Aorta (tissue), 5 donors: ENCODE measurements at regions not wholly inside any gene's neighbourhood (a gene's known extent, or its start where the extent isn't known, plus 50 kb on each side); places are given as distances from the start of the nearest gene placed in this dataset.

Experiments
- ATAC-seq: fragments of 200-7000 bp; cut with Tn5 transposase; one replicate; pipeline ENCODE4 v1.9.1; 2022; ENCODE audit warnings: moderate library complexity; ENCODE audit not compliant: low FRiP score
- DNase-seq, 2 donors: peaks; one replicate each; pipeline ENCODE4 v3.0.0-alpha.2; 2020
- H3K27ac ChIP-seq, 2 donors: one replicate each; pipeline ENCODE4 v1.5.1; 2013; ENCODE audit warnings: low read length in 2 of 2, mild to moderate bottlenecking in 2 of 2, moderate library complexity in 2 of 2, control low read depth in 1 of 2, inconsistent platforms in 1 of 2, low read depth in 1 of 2
- H3K27me3 ChIP-seq, 2 donors: one replicate each; pipeline ENCODE4 v1.6.1; 2013; ENCODE audit warnings: control low read depth in 1 of 2, low read length in 1 of 2, mild to moderate bottlenecking in 1 of 2, moderate library complexity in 1 of 2; ENCODE audit not compliant: insufficient read depth in 2 of 2, control insufficient read depth in 1 of 2
- H3K36me3 ChIP-seq, 2 donors: one replicate each; pipeline ENCODE4 v1.6.1; 2013; ENCODE audit warnings: control low read depth in 1 of 2, low read length in 1 of 2, mild to moderate bottlenecking in 1 of 2; ENCODE audit not compliant: insufficient read depth in 2 of 2, control insufficient read depth in 1 of 2
- H3K4me1 ChIP-seq, 2 donors: one replicate each; pipeline ENCODE4 v1.6.1; 2013; ENCODE audit warnings: low read length in 2 of 2, control low read depth in 1 of 2, mild to moderate bottlenecking in 1 of 2, moderate library complexity in 1 of 2; ENCODE audit not compliant: insufficient read depth in 2 of 2, control insufficient read depth in 1 of 2
- H3K4me3 ChIP-seq, 2 donors: one replicate each; pipeline ENCODE4 v1.5.1; 2013; ENCODE audit warnings: low read length in 2 of 2, control low read depth in 1 of 2, mild to moderate bottlenecking in 1 of 2
- H3K9me3 ChIP-seq: one replicate; pipeline ENCODE4 v1.6.1; 2013; ENCODE audit warnings: mild to moderate bottlenecking, low read length; ENCODE audit not compliant: control insufficient read depth
- WGBS, 2 donors: extraction: QIAGEN DNeasy Blood & Tissue Kit; methylation state at CpG; one replicate each; pipeline ENCODE4 v1.1.7; 2013; 5-methylcytosine and 5-hydroxymethylcytosine counted together
- intact Hi-C, 2 donors: fragments of 100-400 bp; cut with DNase I; formaldehyde crosslinking; loops; one replicate each; pipeline versions ENCODE4 v1.14.2 to v1.15.0; 2022
- donor health status: healthy with polysubstance abuse.
- donor health status: Bipolar disorder and iron deficiency.
- donor health status: DM: no; HTN: no; CAD: no.
- donor health status: DM: no; HTN: no; CAD: no.
- donor health status: DM: yes; HTN: yes; CAD: no.

- intact Hi-C loops: no loop called here
- ATAC-seq (no peak), DNase-seq (no peak)
- no peaks in the 10 kb centered on the region for H3K4me1 ChIP-seq
- H3K27ac ChIP-seq: no peak overlapping the region
- 71% methylated on average over 2 of the region's 2 CpGs for WGBS, 2 donors
- H3K4me3 ChIP-seq: no peak overlapping the region
- no peaks in the 10 kb centered on the region for H3K36me3 ChIP-seq
- peaks cover 2% of the 10 kb centered on the region for H3K9me3 ChIP-seq
- H3K27me3 ChIP-seq: no peaks in the 10 kb centered on the region
These were observed 76.4 kb upstream of the SMARCA2 start for GRCh38 chr9:1938675-1939170.

- Histone ChIP-seq H3K36me3 (no peaks in the 10 kb centered on the region), H3K27me3 (no peaks in the 10 kb centered on the region), H3K4me3 (no peak overlapping the region), H3K27ac (no peak overlapping the region), H3K4me1 (no peaks in the 10 kb centered on the region), H3K9me3 (peaks cover 2% of the 10 kb centered on the region)
- DNase-seq: no peak
- 82 to 91% methylated on average over 1 of the region's 1 CpG for WGBS, 2 donors
- intact Hi-C loops: no loop called here
- ATAC-seq: no peak
These were observed 75.7 kb upstream of the SMARCA2 start for GRCh38 chr9:1939466-1939865.

DNA sequence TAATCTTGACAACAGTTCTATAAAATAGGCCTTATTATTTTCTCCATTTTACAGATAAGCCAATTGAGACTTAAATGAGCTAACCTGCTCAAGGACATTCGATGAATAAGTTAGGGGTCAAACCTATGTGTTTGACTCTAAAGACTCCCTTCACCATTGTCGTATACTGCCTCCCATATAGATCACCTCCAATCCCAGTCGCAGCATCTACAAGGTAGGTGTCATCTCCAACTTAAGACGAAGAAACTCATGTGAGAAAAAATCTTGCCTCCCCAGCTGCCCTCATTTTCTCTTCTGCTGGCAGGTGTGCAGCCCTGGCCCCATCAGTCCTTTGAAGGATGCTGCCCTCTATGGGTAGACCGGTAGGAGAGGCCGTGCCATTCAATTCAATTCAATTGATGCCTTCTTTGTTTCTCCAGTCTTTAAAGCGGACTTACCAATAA, 75.2 kb upstream of the SMARCA2 start:
- H3K27ac ChIP-seq: no peak overlapping the region
- ATAC-seq (no peak), DNase-seq (no peak)
- intact Hi-C loops: no loop called here
- H3K9me3 ChIP-seq: peaks cover 2% of the 10 kb centered on the region
- 50 to 51% methylated on average over 7 of the region's 7 CpGs for WGBS, 2 donors
- no peaks in the 10 kb centered on the region for H3K27me3 ChIP-seq
- H3K4me1 ChIP-seq: no peaks in the 10 kb centered on the region
- H3K4me3 ChIP-seq: no peak overlapping the region
- H3K36me3 ChIP-seq: no peaks in the 10 kb centered on the region

DNA sequence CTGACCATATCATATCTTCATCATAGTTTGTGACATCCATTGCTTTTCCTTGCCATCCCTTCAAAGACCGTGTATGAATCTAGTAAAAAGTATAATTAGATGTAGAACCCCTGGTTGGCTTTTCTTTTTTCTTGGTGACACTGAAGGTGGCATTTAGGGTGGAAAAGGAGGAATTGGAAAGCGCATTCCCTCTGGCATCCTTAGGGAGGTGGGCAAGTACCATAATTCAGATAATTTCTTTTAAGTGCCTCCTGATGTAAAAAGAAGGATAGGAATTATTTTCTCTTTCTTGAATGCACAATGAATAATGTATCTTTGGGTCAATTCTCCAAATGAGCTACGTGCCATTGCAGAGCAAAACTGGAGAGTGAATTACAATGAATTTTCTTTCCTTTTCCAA, 73.2 kb upstream of the SMARCA2 start:
- no peak overlapping the region for H3K27ac ChIP-seq
- DNase-seq (no peak), ATAC-seq (no peak)
- H3K4me3 ChIP-seq: no peak overlapping the region
- intact Hi-C loops: no loop called here
- no peaks in the 10 kb centered on the region for H3K36me3 ChIP-seq
- 66 to 71% methylated on average over 3 of the region's 3 CpGs for WGBS, 2 donors
- no peaks in the 10 kb centered on the region for H3K27me3 ChIP-seq
- H3K9me3 ChIP-seq: peaks cover 2% of the 10 kb centered on the region
- no peaks in the 10 kb centered on the region for H3K4me1 ChIP-seq

GRCh38 chr9:1946526-1947283, 68.4 kb upstream of the SMARCA2 start:
- H3K9me3 ChIP-seq: no peaks in the 10 kb centered on the region
- H3K27ac ChIP-seq: no peak overlapping the region
- DNase-seq: no peak
- WGBS, 2 donors: 87 to 89% methylated on average over 7 of the region's 7 CpGs
- no peak for ATAC-seq
- no peaks in the 10 kb centered on the region for H3K4me1 ChIP-seq
- H3K36me3 ChIP-seq: no peaks in the 10 kb centered on the region
- H3K27me3 ChIP-seq: no peaks in the 10 kb centered on the region
- no peak overlapping the region for H3K4me3 ChIP-seq
- intact Hi-C loops: no loop called here

DNA sequence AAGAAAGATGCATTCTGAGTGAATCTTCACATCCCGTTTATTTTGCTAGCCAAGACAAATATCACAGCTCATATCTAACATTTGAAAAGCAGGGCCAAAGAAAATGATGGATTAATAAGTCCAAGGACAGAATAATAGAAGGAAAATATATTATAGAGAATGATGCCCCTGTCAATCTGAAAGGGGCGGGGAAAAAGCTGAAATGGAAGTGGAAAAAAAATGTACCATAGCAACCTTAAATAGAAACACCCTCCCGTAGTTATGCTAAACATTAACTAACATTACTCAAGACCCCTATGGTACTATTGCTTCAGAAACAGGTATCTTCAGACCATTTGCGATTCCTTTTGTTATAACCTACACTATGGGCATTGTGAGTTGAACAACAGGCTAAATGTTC, 67.7 kb upstream of the SMARCA2 start:
- 54 to 64% methylated on average over 4 of the region's 4 CpGs for WGBS, 2 donors
- Histone ChIP-seq H3K4me3 (no peak overlapping the region), H3K9me3 (no peaks in the 10 kb centered on the region), H3K27me3 (no peaks in the 10 kb centered on the region), H3K4me1 (no peaks in the 10 kb centered on the region), H3K27ac (no peak overlapping the region), H3K36me3 (no peaks in the 10 kb centered on the region)
- no peak for DNase-seq
- no peak for ATAC-seq
- intact Hi-C loops: no loop called here

- Histone ChIP-seq H3K27me3 (no peaks in the 10 kb centered on the region), H3K4me3 (no peak overlapping the region), H3K27ac (no peak overlapping the region), H3K36me3 (no peaks in the 10 kb centered on the region), H3K4me1 (no peaks in the 10 kb centered on the region), H3K9me3 (no peaks in the 10 kb centered on the region)
- WGBS, 2 donors: 86 to 90% methylated on average over 4 of the region's 4 CpGs
- no peak for DNase-seq
- no peak for ATAC-seq
- intact Hi-C loops: no loop called here
These were observed 66.6 kb upstream of the SMARCA2 start for GRCh38 chr9:1948541-1948940.

DNA sequence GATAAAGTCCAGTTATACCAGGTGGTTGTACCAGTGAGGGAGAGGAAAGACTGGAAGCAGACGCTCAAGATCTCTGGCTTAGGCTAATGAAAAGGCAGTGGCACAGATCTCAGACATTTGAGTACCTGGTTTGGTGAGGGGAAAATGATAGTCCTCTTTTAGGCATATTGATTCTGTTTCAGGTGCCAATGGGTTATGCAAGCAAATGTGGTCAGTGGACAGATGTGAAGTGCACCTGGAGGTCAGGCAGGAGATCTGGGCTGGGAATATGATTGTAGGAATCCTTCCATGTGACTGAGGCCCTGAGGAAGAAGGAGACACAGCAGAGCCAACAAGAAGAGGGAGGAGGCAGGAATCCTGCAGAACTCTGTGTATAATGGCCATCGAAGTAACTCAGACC, 63.7 kb upstream of the SMARCA2 start:
- Histone ChIP-seq H3K4me1 (no peaks in the 10 kb centered on the region), H3K4me3 (no peak overlapping the region), H3K9me3 (no peaks in the 10 kb centered on the region), H3K27me3 (no peaks in the 10 kb centered on the region), H3K36me3 (no peaks in the 10 kb centered on the region), H3K27ac (no peak overlapping the region)
- no peak for ATAC-seq
- DNase-seq: no peak
- intact Hi-C loops: no loop called here
- 80 to 88% methylated on average over 2 of the region's 2 CpGs for WGBS, 2 donors

DNA sequence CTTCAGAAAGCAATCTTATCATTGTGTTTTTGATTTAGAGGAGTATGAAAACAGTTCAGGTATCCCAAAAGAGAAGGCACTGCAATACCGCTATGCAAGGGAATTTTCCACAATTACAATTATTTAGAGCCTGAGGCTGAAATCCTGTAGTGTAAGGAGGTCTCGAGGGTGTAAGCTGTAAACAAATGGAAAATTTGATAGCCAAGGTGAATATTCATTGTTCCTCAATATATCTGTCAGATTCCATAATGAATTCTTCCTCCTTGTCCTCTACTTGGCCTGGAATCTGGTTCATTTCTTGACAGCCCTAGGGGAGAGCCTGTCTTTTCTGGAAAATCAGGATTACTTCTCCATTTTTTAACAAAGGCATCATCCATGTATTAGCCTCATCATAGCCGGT, 63.1 kb upstream of the SMARCA2 start:
- no peak for DNase-seq
- H3K27me3 ChIP-seq: no peaks in the 10 kb centered on the region
- intact Hi-C loops: no loop called here
- H3K4me3 ChIP-seq: no peak overlapping the region
- H3K36me3 ChIP-seq: no peaks in the 10 kb centered on the region
- H3K9me3 ChIP-seq: no peaks in the 10 kb centered on the region
- ATAC-seq: no peak
- H3K4me1 ChIP-seq: no peaks in the 10 kb centered on the region
- H3K27ac ChIP-seq: no peak overlapping the region
- 88 to 89% methylated on average over 3 of the region's 3 CpGs for whole genome bisulfite sequencing, 2 donors
